Upper lobe of left lung (tissue), 4 donors: ENCODE measurements at regions not wholly inside any gene's neighbourhood (a gene's known extent, or its start where the extent isn't known, plus 50 kb on each side); places are given as distances from the start of the nearest gene placed in this dataset.

Source experiments
- CTCF ChIP-seq, 6 experiments: fragments of 450-650 bp in 4 of 6; fragments of 200-600 bp in 2 of 6; sonication (generic) in 2 of 6; IDR thresholded peaks; one replicate each; pipeline ENCODE4 v1.5.1; 2016 to 2019; ENCODE audit warnings: antibody characterized with exemption in 6 of 6
- EP300 ChIP-seq, 4 donors: sonication (generic); formaldehyde crosslinking; IDR thresholded peaks; one replicate each; pipeline ENCODE4 v1.5.1; 2017; ENCODE audit warnings: antibody characterized with exemption in 4 of 4, control low read depth in 2 of 4
- POLR2AphosphoS5 ChIP-seq, 2 donors: sonication (generic); formaldehyde crosslinking; IDR thresholded peaks; one replicate each; pipeline ENCODE4 v1.5.1; 2017; ENCODE audit warnings: antibody characterized with exemption in 2 of 2

GRCh38 chr5:74953937-74954720 lies 87.9 kb upstream of the FAM169A start:
- TF ChIP-seq EP300 (IDR thresholded peaks at IDR 0.05) (no peak), CTCF (IDR thresholded peaks at IDR 0.05) (no peak), POLR2AphosphoS5 (IDR thresholded peaks at IDR 0.05) (no peak)
